IPS-18c (cell line): ENCODE measurements at regions not wholly inside any gene's neighbourhood (a gene's known extent, or its start where the extent isn't known, plus 50 kb on each side); places are given as distances from the start of the nearest gene placed in this dataset.

Experiments used
- H3K4me3 ChIP-seq: 2 replicates; pipeline ENCODE4 v1.7.0; 2013; ENCODE audit warnings: low read depth, mild to moderate bottlenecking, low read length, moderate library complexity; ENCODE audit not compliant: insufficient read depth
- H3K9me3 ChIP-seq: one replicate; pipeline ENCODE4 v1.6.1; 2013; ENCODE audit warnings: mild to moderate bottlenecking, low read length, moderate library complexity; ENCODE audit not compliant: control insufficient read depth, insufficient read depth

DNA sequence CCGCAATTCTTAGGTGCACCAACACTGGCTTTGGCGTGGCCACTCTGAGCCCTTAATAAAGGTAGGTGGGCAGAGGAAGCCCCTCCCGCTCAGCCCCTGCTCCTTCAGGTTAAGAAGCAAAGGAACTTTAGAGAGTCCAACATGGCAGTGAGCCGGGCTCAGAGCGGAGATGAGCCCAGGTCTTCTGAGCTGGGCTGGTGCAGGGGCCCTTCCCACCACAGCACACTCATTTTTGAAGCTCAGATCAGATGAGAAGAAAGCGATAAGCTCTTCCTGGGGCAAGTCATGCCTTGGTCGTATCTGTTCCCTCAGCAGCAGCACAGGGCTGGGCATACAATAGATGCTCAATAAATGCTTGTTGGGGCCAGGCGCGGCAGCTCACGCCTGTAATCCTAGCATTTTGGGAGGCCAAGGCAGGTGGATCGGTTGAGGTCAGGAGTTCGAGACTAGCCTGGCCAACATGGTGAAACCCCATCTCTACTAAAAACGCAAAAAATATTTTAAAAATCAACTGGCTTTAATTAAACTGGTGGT, 51.1 kb upstream of the TARDBP start:
- Histone ChIP-seq H3K9me3 (no peaks in the 10 kb centered on the region), H3K4me3 (no peak overlapping the region)

DNA sequence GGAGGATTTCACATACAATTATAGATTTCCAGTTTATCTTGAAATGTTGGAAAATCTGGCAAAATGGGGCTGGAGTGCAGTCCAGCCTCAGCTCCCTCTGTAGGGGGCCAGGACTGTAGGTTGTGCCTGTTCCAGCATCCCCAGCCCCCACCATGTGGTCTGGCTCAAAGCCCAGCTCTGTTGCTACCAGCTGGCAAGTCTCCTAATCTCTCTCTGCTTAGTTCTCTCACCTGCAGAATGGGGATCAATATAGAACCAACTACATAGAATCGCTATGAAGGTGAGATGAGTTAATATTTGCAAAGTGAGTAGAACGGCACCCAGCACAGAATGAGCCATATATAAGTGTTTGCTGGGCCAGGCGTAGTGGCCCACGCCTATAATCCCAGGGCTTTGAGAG, 50.0 kb upstream of the TARDBP start:
- Histone ChIP-seq H3K4me3 (no peak overlapping the region), H3K9me3 (no peaks in the 10 kb centered on the region)
